G401 (cell line): ENCODE measurements at regions not wholly inside any gene's neighbourhood (a gene's known extent, or its start where the extent isn't known, plus 50 kb on each side); places are given as distances from the start of the nearest gene placed in this dataset.

Experiments
- DNase-seq: peaks from one replicate; pipeline ENCODE4 v3.0.0-alpha.2; 2015; ENCODE audit warnings: low spot score
- in situ Hi-C: cut with HindIII; loops from 2 replicates; pipeline ENCODE4 v1.10.0; 2016; ENCODE audit warnings: low sequenced_read_pairs, mixed read lengths

DNA sequence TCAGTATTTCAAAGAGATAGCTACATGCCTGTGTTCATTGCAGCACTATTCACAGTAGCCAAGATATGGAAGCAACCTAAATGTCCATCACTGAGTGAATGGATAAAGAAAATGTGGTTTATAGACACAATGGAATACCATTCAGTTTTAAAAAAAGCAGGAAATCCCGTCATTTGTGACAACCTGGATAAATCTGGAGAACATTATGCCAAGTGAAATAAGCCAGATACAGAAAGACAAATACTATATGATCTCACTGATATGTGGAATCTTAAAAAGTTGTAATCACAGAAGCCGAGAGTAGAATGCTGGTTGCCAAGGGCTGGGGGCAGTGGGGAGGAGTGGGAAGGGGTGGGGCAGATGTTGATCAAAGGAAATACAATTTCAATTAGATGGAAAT lies 235.8 kb upstream of the IGFBP3 start:
- no peak for DNase-seq
- in situ Hi-C loops, result no loop called here

GRCh38 chr7:46156086-46156485 lies 235.0 kb upstream of the IGFBP3 start:
- no peak for DNase-seq
- in situ Hi-C loops, result no loop called here

DNA sequence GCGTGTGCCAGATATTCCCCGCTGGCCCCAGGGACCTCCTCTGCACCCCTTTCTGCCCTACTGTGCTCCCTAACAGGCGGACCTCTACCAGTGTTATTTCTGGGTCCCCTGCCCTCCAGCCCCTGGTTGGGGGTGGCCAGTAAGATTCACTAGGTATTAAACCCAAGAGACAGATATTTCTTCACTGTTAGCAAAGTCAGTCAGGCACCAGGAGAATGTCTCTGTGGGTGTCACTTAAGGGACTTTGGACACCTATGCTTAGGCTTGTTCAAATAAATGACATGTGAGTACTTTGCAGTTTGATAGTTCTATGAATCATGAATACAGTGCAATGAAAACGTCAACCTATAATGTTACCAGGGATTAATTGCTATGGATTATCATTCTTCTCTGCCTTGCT lies 234.3 kb upstream of the IGFBP3 start:
- in situ Hi-C loops, result no loop called here
- DNase-seq, result no peak

DNA sequence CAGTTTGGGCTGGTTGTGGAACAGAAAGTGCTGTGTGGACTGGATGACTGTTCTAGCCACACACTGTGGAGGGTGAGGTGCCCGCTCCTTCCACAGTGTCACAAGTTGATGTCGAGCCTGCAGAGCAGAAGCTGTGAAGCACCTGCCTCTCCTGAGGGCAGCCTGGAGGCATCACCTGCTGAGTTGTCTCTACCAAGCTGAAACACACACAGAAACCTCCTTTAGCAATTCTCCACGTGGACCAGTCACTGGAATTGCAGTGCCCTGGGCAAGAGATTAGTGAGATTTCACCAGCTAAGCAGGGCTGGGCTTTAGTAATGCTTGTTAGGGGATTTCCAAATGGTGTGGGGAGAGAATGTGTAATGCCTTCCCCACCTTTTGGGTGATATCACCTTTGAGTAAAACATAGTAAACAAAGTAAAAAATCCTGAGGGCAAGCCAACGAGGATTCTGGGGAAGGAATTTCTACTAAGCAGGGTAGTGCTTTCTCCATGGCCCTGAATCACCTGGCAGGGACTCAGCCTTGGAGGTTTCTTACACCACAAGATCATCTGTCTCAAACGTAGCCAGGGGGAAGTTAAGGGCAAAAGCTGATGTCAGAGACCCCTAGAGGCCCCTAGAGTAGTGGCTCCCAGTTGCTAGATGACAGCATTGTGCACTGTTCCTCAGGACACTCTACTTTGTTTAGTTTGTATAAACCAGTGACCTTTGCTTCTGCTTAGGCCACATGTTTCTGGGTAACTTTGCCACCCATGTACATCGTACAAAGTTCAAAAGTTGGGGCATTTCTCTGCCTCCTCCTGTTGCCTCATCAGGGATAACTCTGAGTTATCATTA lies 233.1 kb upstream of the IGFBP3 start:
- in situ Hi-C loops, result no loop called here
- DNase-seq, result no peak

DNA sequence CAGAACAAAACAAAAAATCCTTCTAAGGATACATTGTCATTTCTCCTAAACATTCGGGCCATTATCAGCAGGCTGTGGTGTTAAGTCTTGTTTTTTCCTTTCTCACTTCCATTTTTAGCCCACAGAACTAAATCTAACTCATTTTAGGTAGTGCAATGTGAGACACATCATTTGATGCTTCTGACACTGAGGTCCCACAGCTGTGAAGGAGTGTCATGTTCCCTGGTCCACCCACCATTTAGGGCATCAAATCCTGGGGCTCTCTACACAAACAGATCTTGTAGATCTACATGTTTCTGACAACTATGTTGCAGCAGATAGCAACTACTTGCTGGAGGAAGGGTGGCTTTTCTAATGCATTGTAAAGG lies 232.5 kb upstream of the IGFBP3 start:
- no peak for DNase-seq
- in situ Hi-C loops, result no loop called here

DNA sequence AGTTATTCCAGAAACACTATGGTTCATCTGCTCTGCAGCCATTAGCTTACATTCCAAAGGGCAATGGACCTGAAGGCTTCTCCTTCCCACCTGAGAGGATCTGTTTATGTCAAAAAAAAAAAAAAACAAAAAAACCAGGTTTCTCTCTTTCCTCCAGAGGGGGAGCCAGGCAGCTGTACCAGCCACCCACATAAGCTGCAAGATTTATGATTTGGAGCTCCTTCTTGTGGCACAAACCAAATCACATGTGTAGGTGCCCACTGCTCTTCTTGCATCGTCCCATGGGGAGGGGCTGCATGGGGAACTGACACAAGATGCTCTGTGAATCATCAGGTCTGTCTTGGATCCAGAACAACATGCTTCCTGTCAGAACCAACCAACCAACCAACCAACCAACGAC lies 231.6 kb upstream of the IGFBP3 start:
- in situ Hi-C loops, result no loop called here
- DNase-seq, result no peak

DNA sequence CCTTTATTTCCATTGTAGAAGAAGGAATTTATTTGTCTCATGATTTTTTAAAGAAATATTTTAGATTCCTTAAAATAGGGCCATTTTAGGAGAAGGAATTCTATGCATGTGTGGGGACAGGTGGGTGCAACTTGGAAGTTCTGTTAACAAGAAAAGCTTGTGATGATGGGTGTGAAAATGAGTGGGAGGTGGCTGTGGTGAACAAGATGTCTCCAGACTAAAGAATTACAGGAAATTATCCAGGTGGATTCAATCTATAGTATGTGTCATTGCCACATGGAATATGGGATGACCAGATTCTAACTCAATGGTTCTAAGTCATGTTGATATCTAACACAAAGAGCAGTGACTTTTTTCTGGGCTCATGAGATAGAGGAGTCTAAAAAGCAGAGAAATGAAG lies 229.6 kb upstream of the IGFBP3 start:
- in situ Hi-C loops, result no loop called here

DNA sequence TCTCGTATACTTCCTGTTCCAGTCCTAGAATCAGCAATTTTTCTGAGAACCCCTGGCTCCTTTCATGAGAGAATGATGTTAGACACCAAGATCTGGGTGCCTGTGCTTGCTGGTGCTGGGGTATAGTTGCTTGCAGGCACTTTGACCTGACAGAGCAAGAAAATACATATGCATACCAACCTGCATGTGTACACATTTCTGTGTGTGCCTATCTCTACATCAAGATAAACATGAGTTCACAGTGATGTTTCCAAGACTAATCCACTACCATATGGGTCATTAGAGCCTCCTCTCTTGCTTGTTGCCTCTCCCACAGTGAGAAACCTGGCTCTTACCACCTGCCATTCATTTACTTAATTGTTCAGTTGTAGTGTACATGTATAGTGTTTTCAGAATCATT lies 229.1 kb upstream of the IGFBP3 start:
- DNase-seq, result no peak
- in situ Hi-C loops, result no loop called here

More for the DNA sequence above, 229.6 kb upstream of the IGFBP3 start:
- no peak for DNase-seq

DNA sequence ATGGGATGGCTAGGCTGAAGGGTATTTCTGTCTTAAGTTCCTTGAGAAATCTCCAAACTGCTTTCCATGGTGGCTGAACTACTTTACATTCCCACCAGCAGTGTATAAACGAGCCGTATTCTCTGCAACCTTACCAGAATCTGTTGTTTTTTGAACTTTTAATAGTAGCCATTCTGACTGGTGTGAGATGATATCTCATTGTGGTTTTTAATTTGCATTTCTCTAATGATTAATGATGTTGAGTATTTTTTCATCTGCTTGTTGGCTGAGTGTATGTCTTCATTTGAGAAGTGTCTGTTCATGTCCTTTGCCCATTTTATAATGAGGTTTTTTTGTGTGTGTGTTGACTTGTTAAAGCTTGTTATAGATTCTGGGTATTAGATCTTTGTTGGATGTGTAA lies 226.8 kb upstream of the IGFBP3 start:
- DNase-seq, result no peak
- in situ Hi-C loops, result no loop called here

GRCh38 chr7:46146454-46147255 lies 225.6 kb upstream of the IGFBP3 start:
- in situ Hi-C loops, result no loop called here
- no peak for DNase-seq

GRCh38 chr7:46145412-46145811 lies 224.3 kb upstream of the IGFBP3 start:
- in situ Hi-C loops, result no loop called here
- peak; percentile 50 for DNase-seq

DNA sequence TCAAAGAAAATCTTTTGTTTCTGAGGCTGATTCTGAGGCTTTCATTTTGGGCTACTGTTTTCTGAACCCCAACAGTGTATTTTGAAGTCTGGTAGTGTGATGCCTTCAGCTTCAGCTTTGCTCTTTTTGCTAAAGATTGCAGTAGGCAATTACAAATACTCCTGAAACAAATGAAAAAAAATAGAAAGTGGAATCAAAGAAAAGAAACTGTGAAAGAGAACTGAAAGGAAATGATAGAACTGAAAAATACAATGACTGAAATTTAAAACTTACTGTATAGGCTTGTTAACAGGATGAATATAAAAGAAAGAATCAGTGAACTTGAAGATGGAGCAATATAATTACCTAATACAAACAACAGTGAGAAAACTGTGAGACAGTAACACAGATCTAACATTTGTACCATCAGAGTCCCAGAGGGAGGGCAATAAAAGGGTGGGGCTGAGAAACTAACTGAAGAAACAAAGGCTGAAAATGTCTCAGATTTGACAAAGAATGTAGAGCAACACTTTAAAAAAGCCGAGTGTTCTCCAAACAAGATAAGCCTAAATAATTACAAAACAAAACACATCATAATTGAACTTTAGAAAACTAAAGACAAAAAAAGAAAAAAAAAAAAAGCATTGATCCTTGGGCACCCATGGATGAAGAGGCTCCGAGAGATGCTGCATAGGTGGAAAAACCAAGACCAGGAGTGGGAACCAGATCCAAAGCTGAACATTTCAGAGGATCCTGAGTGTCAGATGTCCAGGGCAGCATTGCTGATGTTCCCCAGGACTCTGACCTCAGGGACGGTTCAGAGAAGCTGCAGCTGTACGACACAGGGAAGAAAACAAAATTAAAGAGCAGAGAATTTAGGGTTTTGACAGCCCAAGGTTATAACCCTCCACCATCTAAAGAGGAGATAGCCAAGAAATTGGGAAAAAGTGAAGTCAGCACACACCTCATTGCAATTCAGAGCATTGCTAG lies 223.2 kb upstream of the IGFBP3 start:
- in situ Hi-C loops, result no loop called here
- no peak for DNase-seq

DNA sequence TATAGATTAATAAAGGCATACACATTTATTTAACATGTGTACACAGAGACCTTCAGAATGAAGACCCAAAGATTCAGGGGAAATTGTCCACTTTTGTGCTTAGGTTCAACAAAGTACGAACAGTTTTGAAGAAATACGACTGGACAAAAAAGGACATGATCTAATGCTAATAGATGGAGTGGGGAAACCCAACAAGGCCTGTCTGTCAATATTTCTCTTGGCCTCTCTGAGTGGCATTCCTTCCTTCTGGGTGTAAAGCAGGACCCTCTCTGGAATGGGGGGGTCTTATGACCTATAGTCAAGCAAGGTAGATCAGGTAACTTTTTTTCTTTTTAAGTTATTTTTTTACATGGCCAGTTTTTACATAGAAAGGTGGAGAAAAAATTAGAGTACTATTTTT lies 222.3 kb upstream of the IGFBP3 start:
- DNase-seq, result no peak
- in situ Hi-C loops, result no loop called here

DNA sequence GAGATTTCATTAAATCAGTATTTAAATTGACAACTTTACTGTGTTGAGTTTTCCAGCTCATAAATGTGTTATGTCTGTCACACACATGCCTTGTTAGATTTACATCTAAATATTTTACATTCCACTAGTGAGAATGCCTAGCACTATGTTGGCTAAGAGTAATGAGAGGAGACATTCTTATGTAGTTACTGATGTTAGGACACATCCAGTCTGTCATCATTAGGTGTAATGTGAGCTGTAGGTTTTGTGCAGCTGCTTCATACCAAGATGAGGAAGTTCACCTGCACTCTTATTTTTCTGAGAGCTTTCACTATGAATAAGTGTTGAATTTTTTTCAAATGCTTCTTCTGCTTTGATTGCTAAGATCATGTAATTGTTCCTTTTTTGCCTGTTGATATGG lies 218.0 kb upstream of the IGFBP3 start:
- no peak for DNase-seq
- in situ Hi-C loops, result no loop called here

DNA sequence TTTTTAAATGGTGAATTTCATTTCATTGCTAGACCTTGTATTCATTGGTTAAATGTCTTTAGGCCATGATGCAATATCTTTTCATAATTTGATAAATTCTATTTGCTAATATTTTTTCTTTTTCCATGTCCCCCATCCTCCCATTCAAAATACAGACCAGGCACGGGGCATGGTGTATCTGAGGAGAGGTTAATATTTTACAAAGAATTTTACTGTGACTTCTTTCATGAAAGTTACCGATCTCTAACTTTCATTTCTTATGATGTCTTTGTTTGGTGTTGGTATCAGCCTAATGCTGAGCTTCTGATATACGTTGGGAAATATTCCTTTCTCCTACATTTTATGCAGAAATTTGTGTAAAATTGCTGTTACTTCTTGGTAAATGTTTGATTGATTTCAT lies 216.7 kb upstream of the IGFBP3 start:
- in situ Hi-C loops, result no loop called here

GRCh38 chr7:46135557-46135956 lies 214.5 kb upstream of the IGFBP3 start:
- no peak for DNase-seq
- in situ Hi-C loops, result no loop called here

More for the DNA sequence above, 216.7 kb upstream of the IGFBP3 start:
- no peak for DNase-seq

DNA sequence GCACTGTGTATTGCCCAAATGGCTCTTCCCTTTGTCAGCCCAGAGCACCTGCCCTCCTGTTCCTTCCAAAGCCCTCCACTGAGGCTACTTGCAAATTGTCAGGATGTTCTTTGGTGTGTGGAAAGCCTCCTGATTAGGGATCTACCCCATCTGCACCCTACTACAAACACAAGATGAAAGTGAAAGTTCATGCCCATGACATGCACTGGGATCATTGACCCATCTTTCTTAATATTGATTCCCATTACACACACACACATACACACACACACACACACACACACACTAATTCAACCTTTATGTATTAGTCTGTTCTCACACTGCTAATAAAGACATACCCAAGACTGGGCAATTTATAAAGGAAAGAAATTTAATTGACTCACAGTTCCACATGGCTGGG lies 213.7 kb upstream of the IGFBP3 start:
- in situ Hi-C loops, result no loop called here
- DNase-seq, result no peak

GRCh38 chr7:46134385-46134784 lies 213.3 kb upstream of the IGFBP3 start:
- DNase-seq, result no peak
- in situ Hi-C loops, result no loop called here

- DNase-seq, result no peak
- in situ Hi-C loops, result no loop called here
Measured at GRCh38 chr7:46133751-46134150, 212.7 kb upstream of the IGFBP3 start.

DNA sequence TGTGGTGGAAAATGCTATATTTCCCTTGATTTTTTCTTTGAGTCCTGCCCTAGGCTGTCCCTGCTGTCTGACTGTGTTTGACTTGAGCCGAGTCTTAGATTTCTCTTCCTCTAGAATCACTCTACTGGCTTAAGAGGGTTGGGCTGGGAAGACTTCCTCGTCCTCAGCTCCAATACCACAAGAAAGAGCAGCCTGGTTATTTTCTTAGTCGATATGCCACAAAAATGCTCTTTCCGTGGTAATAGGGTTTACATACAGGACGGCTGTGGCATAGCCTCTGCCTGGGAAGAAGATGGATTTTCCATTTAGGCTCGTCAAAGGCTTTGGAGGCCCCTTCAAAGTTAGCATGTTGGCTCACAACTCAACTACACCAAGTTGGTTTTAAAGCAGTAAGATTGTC lies 212.0 kb upstream of the IGFBP3 start:
- in situ Hi-C loops, result no loop called here
- no peak for DNase-seq
